Body of pancreas (tissue), 4 donors: ENCODE measurements at regions not wholly inside any gene's neighbourhood (a gene's known extent, or its start where the extent isn't known, plus 50 kb on each side); places are given as distances from the start of the nearest gene placed in this dataset.

Experiments used
- ATAC-seq: fragments of 150-250 bp; one replicate; pipeline ENCODE4 v1.9.1; 2016
- DNase-seq, 4 donors: peaks; one replicate each; pipeline ENCODE4 v3.0.0-alpha.2; 2019
- H3K27ac ChIP-seq, 4 donors: fragments of 200-600 bp; sonication (generic); 1 replicate in 3 of 4; 2 replicates in 1 of 4; pipeline versions ENCODE4 v1.5.1 to v1.6.1; 2016 to 2019; ENCODE audit warnings: mild to moderate bottlenecking in 1 of 4, mixed read lengths in 1 of 4, moderate library complexity in 1 of 4
- H3K27me3 ChIP-seq, 2 donors: fragments of 200-600 bp; sonication (generic); one replicate each; pipeline ENCODE4 v1.6.0; 2016; ENCODE audit warnings: mild to moderate bottlenecking in 1 of 2
- H3K36me3 ChIP-seq, 2 donors: fragments of 200-600 bp; sonication (generic); replicated peaks in 1 of 2; 2 replicates each; pipeline ENCODE4 v1.5.1; 2016; ENCODE audit warnings: low read depth in 2 of 2; ENCODE audit not compliant: insufficient read depth in 1 of 2
- H3K4me1 ChIP-seq: fragments of 200-600 bp; sonication (generic); one replicate; pipeline ENCODE4 v1.6.0; 2016
- H3K4me3 ChIP-seq, 2 donors: fragments of 200-600 bp; sonication (generic); 1 replicate in 1 of 2; 2 replicates in 1 of 2; pipeline ENCODE4 v1.5.1; 2016 to 2019
- H3K9me3 ChIP-seq, 3 donors: fragments of 200-600 bp; sonication (generic); 1 replicate in 2 of 3; 2 replicates in 1 of 3; pipeline ENCODE4 v1.5.1; 2016
- POLR2A ChIP-seq, 3 donors: fragments of 450-650 bp; IDR thresholded peaks; one replicate each; pipeline ENCODE4 v1.6.1; 2016; ENCODE audit warnings: antibody characterized with exemption in 3 of 3, mild to moderate bottlenecking in 2 of 3
- WGBS, 2 donors: methylation state at CpG; one replicate each; pipeline ENCODE4 v1.1.5; 2017; 5-methylcytosine and 5-hydroxymethylcytosine counted together
- intact Hi-C: fragments of 100-400 bp; cut with DNase I; formaldehyde crosslinking; loops from one replicate; pipeline ENCODE4 v1.15.1; 2023
- TF ChIP-seq, protein P1 (sequence below), 7 experiments: fragments of 450-650 bp in 4 of 7; fragments of 200-600 bp in 3 of 7; sonication (generic) in 3 of 7; IDR thresholded peaks; one replicate each; pipeline ENCODE4 v1.5.1; 2016 to 2019; ENCODE audit warnings: antibody characterized with exemption in 7 of 7

DNA sequence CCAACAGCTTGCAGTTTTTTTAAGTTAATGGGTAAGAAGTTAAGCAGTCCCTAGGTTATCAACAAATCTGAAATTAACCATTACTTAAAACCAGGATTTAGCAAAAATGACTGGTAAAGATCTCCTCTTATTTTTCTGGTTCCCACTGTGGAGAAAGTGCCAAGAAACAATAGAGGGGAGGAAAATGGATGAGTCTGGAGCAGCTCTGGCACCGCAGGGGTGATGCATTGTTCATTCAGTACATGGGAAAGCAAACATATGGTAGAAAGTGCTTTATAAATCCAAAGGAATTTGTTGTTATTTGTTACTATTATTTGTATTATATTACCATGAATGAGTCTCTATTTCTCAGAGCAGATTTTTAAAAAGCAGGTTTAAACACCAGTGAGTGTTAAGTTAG is 92.2 kb downstream of the DYRK2 start:
- ATAC-seq: no peak
- TF ChIP-seq, protein P1, sequence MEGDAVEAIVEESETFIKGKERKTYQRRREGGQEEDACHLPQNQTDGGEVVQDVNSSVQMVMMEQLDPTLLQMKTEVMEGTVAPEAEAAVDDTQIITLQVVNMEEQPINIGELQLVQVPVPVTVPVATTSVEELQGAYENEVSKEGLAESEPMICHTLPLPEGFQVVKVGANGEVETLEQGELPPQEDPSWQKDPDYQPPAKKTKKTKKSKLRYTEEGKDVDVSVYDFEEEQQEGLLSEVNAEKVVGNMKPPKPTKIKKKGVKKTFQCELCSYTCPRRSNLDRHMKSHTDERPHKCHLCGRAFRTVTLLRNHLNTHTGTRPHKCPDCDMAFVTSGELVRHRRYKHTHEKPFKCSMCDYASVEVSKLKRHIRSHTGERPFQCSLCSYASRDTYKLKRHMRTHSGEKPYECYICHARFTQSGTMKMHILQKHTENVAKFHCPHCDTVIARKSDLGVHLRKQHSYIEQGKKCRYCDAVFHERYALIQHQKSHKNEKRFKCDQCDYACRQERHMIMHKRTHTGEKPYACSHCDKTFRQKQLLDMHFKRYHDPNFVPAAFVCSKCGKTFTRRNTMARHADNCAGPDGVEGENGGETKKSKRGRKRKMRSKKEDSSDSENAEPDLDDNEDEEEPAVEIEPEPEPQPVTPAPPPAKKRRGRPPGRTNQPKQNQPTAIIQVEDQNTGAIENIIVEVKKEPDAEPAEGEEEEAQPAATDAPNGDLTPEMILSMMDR (IDR thresholded peaks at IDR 0.05): no peak
- no peak for TF ChIP-seq POLR2A (IDR thresholded peaks at IDR 0.05)
- DNase-seq: no peak
- no peaks in the 10 kb centered on the region for H3K36me3 ChIP-seq
- intact Hi-C loops: no loop called here
- H3K9me3 ChIP-seq: no peaks in the 10 kb centered on the region
- no peak overlapping the region for H3K27ac ChIP-seq
- no peak overlapping the region for H3K4me3 ChIP-seq
- 53 to 54% methylated on average over 1 of the region's 1 CpG for WGBS, 2 donors
- no peaks in the 10 kb centered on the region for H3K27me3 ChIP-seq
- no peaks in the 10 kb centered on the region for H3K4me1 ChIP-seq

DNA sequence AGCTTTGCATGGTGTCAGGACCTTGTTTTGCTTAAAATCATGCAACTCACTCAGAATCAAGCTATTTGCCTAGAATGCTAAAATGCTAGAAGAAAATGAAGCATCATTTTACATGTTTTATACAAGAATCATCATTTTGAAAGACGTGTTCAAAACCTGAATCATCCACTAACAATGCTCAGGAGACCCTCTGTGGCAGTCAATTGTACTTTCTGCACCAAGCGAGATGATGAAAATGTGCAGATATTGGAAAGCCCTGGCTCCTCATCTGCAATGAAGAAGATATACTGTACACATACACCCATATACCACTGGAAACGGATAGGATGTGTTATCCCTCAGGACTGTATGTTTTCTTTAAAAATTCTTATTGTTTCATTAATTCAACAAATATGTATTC is 92.7 kb downstream of the DYRK2 start:
- TF ChIP-seq, protein P1 (IDR thresholded peaks at IDR 0.05): no peak
- no peak for TF ChIP-seq POLR2A (IDR thresholded peaks at IDR 0.05)
- no peaks in the 10 kb centered on the region for H3K27me3 ChIP-seq
- DNase-seq (no peak), ATAC-seq (no peak)
- no peaks in the 10 kb centered on the region for H3K9me3 ChIP-seq
- H3K27ac ChIP-seq: no peak overlapping the region
- H3K4me3 ChIP-seq: no peak overlapping the region
- H3K36me3 ChIP-seq: no peaks in the 10 kb centered on the region
- H3K4me1 ChIP-seq: no peaks in the 10 kb centered on the region
- intact Hi-C loops: no loop called here
- 86 to 89% methylated on average over 3 of the region's 3 CpGs for WGBS, 2 donors

DNA sequence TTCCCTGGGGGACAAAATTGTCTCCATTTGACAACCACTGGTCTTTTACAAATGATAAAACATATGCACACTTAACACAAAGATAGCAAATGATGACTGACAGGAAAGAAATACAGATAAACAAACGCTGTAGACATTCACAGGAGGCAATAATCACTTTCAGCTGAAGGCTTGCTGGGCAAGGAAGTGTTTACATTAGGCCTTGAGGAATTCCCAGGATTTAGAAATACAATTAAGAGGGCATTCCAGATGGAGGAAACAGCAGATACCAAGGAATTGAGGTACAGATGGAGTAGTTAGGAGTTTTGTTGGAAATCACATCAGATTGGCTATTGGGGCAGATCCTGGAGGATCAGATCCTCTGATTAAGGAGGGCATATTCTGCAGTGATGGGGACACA is 93.9 kb downstream of the DYRK2 start:
- intact Hi-C loops: no loop called here
- Histone ChIP-seq H3K4me3 (no peak overlapping the region), H3K4me1 (peaks cover 5% of the 10 kb centered on the region), H3K27me3 (no peaks in the 10 kb centered on the region), H3K36me3 (no peaks in the 10 kb centered on the region), H3K27ac (no peak overlapping the region), H3K9me3 (no peaks in the 10 kb centered on the region)
- DNase-seq (no peak), ATAC-seq (no peak)
- TF ChIP-seq, protein P1 (IDR thresholded peaks at IDR 0.05): no peak
- no peak for TF ChIP-seq POLR2A (IDR thresholded peaks at IDR 0.05)
- WGBS, 2 donors: 13 to 26% methylated on average over 1 of the region's 1 CpG

DNA sequence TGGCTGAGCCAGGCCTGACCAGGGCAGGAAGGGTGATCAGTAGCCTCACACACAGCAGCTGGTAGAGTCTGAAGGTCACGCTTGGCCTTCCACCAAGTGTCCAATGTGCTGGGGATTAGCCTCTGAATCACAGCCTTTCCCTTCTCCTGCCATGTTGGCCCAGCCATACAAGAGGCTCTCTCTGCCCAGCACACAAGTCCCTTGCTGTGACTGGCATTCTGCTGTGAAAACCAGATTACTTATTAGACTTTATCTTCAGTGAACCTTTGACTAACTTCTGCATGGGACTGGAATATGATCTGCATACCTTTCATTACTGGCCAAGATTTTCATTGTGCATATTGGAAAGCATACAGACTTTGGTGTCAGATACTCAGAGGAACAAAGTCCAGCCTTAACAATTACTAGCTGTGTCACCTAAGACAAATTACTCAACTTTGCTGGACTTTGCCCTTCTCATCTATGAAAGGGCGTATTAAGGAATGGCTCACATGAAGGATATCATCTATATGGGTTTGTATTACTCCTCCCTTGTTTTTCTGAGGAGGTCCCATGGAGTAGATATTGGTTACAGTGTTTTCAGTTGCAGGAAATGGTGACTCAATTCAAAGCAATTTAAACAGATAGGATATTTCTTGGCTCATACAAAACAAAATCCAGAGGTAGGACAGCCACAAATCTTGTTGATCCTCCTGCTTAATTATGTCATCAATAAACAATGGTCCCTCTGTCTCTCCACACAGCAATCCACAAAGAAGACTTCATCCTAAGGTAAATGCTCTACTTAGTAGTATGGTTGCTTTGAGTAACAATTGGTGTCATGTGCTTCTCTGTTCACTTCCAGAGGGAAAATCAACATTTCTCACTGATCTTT is 99.6 kb downstream of the DYRK2 start:
- Histone ChIP-seq H3K27me3 (no peaks in the 10 kb centered on the region), H3K4me3 (no peak overlapping the region), H3K4me1 (peaks cover 25% of the 10 kb centered on the region), H3K9me3 (no peaks in the 10 kb centered on the region), H3K27ac (peak overlapping the region; percentile 47 to 78 (median 72)), H3K36me3 (no peaks in the 10 kb centered on the region)
- WGBS, 2 donors: 21 to 22% methylated on average over 2 of the region's 2 CpGs
- intact Hi-C loops: no loop called here
- ATAC-seq: peak; percentile 94
- peak in 2 of 3 donors; percentile 43 to 52 for TF ChIP-seq POLR2A (IDR thresholded peaks at IDR 0.05)
- TF ChIP-seq, protein P1 (IDR thresholded peaks at IDR 0.05): peak in 3 of 7 experiments; percentile 9 to 32 (median 29)
- DNase-seq: peak; percentile 82 to 92 (median 88)

DNA sequence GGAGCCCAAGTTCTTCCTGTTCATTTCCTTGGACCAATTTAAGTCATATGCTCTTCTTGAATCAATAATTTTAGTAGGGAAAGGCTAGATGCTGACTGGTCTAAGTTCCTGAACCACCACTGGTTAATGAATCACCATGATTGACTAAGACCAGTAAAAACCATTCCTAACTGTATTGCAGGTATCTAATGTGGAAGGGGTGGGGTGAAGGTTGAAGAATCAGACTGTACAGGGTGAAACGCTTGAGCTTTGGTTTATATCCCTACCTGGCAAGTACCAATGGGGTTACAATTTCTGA is 100.1 kb downstream of the DYRK2 start:
- ATAC-seq (no peak), DNase-seq (no peak)
- TF ChIP-seq, protein P1 (IDR thresholded peaks at IDR 0.05): no peak
- TF ChIP-seq POLR2A (IDR thresholded peaks at IDR 0.05): no peak
- intact Hi-C loops: no loop called here
- no peak overlapping the region for H3K4me3 ChIP-seq
- H3K9me3 ChIP-seq: no peaks in the 10 kb centered on the region
- H3K36me3 ChIP-seq: no peaks in the 10 kb centered on the region
- WGBS, 2 donors: 58 to 65% methylated on average over 1 of the region's 1 CpG
- H3K27me3 ChIP-seq: no peaks in the 10 kb centered on the region
- H3K27ac ChIP-seq: peak overlapping the region; percentile 47 to 78 (median 72)
- H3K4me1 ChIP-seq: peaks cover 25% of the 10 kb centered on the region
